ENCODE measurements at regions not wholly inside any gene's neighbourhood (a gene's known extent, or its start where the extent isn't known, plus 50 kb on each side); places are given as distances from the start of the nearest gene placed in this dataset.

- DNase-seq (ENCODE audit: low spot score) = no peak
- no peaks in the 10 kb centered on the region for H3K27me3 ChIP-seq (ENCODE audit: insufficient read depth)
- TF ChIP-seq ZNF114 (CRISPR knock-in tag; IDR thresholded peaks at IDR 0.05) (no peak), ZNF462 (CRISPR knock-in tag; IDR thresholded peaks at IDR 0.05) (no peak), ETS1 (IDR thresholded peaks at IDR 0.05) (no peak), REST (IDR thresholded peaks at IDR 0.05; ENCODE audit: unreplicated experiment) (no peak), JUNB (IDR thresholded peaks at IDR 0.05; ENCODE audit: unreplicated experiment) (no peak), CREB1 (CRISPR knock-in tag; IDR thresholded peaks at IDR 0.05; ENCODE audit: low read depth) (no peak), ZNF331 (CRISPR knock-in tag; IDR thresholded peaks at IDR 0.05; ENCODE audit: low read depth) (no peak), POLR2AphosphoS5 (IDR thresholded peaks at IDR 0.05; ENCODE audit: low read depth) (no peak), STAT1 (IDR thresholded peaks at IDR 0.05; ENCODE audit: unreplicated experiment) (no peak), NANOG (IDR thresholded peaks at IDR 0.05; ENCODE audit: borderline replicate concordance) (no peak), CTCF (conservative IDR thresholded peaks at IDR 0.05; ENCODE audit: low read depth in 2 of 2) (no peak)
- no peak overlapping the region for H2AFZ ChIP-seq
- H3K36me3 ChIP-seq (ENCODE audit: insufficient read depth) = no peaks in the 10 kb centered on the region
- H3K4me1 Mint-ChIP-seq = peaks cover 28% of the 10 kb centered on the region
- H3K36me3 Mint-ChIP-seq (ENCODE audit: low read depth) = no peaks in the 10 kb centered on the region
- no peak overlapping the region for H3K4me3 ChIP-seq
- H3K79me2 ChIP-seq (replicated peaks; ENCODE audit: insufficient read depth) = no peaks in the 10 kb centered on the region
- no peaks in the 10 kb centered on the region; the same call in 2 of the 3 replicates for H3K9me3 Mint-ChIP-seq
- H3K9me2 ChIP-seq (ENCODE audit: insufficient read depth) = no peaks in the 10 kb centered on the region; the same call in none of the 2 replicates
- ATAC-seq = no peak
- H3K4me1 ChIP-seq (ENCODE audit: insufficient read depth) = peaks cover 20% of the 10 kb centered on the region
- no peaks in the 10 kb centered on the region for H3F3A ChIP-seq (replicated peaks; ENCODE audit: low read depth)
- no peak overlapping the region for H3K4me2 ChIP-seq
- H3K4me3 Mint-ChIP-seq = no peak overlapping the region
- H3K27ac ChIP-seq (ENCODE audit: low read depth) = no peak overlapping the region
- peaks cover 1% of the 10 kb centered on the region for H3K27me3 Mint-ChIP-seq (ENCODE audit: insufficient read depth, low read depth, poor library complexity)
- H3K27ac Mint-ChIP-seq = no peak overlapping the region
- no peaks in the 10 kb centered on the region for H4K20me1 ChIP-seq (replicated peaks; ENCODE audit: insufficient read depth)
Observed at GRCh38 chr4:84046551-84046950, 452.5 kb downstream of the NKX6-1 start.

Data from GM23338 (cell line).